IgD-negative memory B cell (primary cell): ENCODE measurements at regions not wholly inside any gene's neighbourhood (a gene's known extent, or its start where the extent isn't known, plus 50 kb on each side); places are given as distances from the start of the nearest gene placed in this dataset.

Experiments used
- H3K27ac Mint-ChIP-seq, 3 donors: one replicate each; pipeline ENCODE4 v1.8.0; 2020 to 2022; ENCODE audit warnings: mild to moderate bottlenecking in 3 of 3, mixed read lengths in 3 of 3, moderate library complexity in 1 of 3
- H3K27me3 Mint-ChIP-seq: one replicate; pipeline ENCODE4 v1.8.0; 2021; ENCODE audit warnings: mixed read lengths
- H3K36me3 Mint-ChIP-seq: one replicate; pipeline ENCODE4 v1.8.0; 2020; ENCODE audit warnings: mild to moderate bottlenecking, mixed read lengths
- H3K4me1 Mint-ChIP-seq, 3 donors: one replicate each; pipeline ENCODE4 v1.8.0; 2020 to 2022; ENCODE audit warnings: mixed read lengths in 3 of 3, mild to moderate bottlenecking in 1 of 3
- H3K4me3 Mint-ChIP-seq, 4 donors: one replicate each; pipeline ENCODE4 v1.8.0; 2020 to 2022; ENCODE audit warnings: mild to moderate bottlenecking in 4 of 4, mixed read lengths in 4 of 4, moderate library complexity in 3 of 4
- H3K9me3 Mint-ChIP-seq, 3 donors: one replicate each; pipeline ENCODE4 v1.8.0; 2020 to 2021; ENCODE audit warnings: mixed read lengths in 3 of 3, mild to moderate bottlenecking in 1 of 3

DNA sequence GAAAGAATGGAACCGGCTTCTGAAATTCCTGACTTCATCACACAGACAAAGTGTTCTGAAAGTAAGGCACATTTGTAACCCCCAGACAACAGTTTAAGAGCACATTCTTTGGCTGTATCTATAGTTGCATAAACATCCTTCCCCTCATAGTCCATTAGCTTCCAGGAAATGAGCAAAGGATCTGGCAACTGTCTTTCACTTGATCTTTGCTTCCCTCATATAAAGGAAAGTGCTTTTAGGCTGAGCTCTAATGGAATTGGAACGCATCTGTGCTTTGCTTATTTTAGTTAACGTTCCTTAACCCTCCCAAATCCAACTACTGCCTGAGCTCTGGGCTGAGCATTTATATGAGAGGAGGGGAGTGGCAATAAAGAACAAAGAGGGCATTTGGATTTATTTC lies 76.9 kb upstream of the API5 start:
- H3K4me1 Mint-ChIP-seq = no peaks in the 10 kb centered on the region
- H3K4me3 Mint-ChIP-seq = no peak overlapping the region
- H3K27ac Mint-ChIP-seq = no peak overlapping the region
- no peaks in the 10 kb centered on the region for H3K36me3 Mint-ChIP-seq
- H3K27me3 Mint-ChIP-seq = peaks cover 1% of the 10 kb centered on the region
- peaks cover 3 to 10% (median 6%) of the 10 kb centered on the region in 3 donors for H3K9me3 Mint-ChIP-seq

DNA sequence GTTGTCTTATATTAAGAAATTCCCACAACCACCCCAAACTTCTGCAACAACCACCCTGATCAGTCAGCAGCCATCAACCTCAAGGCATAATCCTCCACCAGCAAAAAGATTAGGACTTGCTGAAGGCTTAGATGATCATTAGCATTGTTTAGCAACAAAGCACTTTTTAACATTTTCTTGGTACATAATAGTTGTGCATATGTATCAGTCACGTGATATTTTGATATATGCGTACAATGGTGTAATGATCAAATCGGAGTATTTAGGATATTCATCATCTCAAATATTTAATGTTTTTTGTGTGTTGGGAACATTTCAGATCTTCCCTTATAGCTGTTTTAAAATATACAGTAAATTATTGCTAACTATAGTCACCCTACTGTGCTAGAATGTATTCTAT lies 73.5 kb upstream of the API5 start:
- no peak overlapping the region for H3K27ac Mint-ChIP-seq
- H3K4me1 Mint-ChIP-seq = no peaks in the 10 kb centered on the region
- H3K9me3 Mint-ChIP-seq = peaks cover 3 to 10% (median 6%) of the 10 kb centered on the region in 3 donors
- H3K27me3 Mint-ChIP-seq = peaks cover under 1% of the 10 kb centered on the region
- no peaks in the 10 kb centered on the region for H3K36me3 Mint-ChIP-seq
- H3K4me3 Mint-ChIP-seq = no peak overlapping the region

DNA sequence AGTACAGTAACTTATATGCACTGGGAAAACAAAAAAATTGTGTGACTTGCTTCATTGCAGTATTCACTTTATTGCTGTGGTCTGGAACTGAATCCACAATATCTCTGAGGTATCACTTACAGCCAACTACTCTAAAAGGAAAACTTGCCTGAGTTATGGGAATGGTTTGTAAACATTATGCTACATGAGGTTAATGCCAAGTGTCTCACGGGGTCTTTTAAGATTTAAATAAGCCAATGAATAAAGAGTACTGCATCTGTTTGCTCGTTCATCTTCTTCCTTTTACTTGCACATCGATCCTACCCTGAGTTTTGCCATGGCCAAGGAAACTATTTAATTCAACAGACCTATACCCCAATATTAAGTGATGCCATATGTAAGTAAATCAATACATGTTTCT lies 72.0 kb upstream of the API5 start:
- Mint-ChIP-seq H3K4me3 (no peak overlapping the region), H3K9me3 (peaks cover 3 to 10% (median 6%) of the 10 kb centered on the region in 3 donors), H3K27me3 (no peaks in the 10 kb centered on the region), H3K36me3 (no peaks in the 10 kb centered on the region), H3K4me1 (no peaks in the 10 kb centered on the region), H3K27ac (no peak overlapping the region)

DNA sequence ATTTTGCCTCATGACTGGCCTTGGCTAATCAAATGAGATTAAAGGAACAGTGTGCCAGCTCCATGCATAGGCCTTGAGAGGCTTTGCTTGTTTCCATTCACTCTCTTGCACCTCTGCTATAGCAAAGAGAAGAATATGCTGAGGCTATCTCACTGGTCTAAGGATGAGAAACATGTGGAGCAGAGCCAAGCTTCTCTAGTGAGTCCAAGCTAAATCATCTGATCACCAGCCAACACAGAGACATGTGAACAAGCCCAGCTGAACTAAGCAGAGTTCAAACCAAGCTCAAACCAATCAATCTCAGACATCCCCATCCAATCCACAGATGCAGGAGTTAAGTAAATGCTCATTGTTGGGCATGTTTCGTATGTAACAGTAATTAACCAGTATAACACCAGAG lies 69.4 kb upstream of the API5 start:
- Mint-ChIP-seq H3K4me3 (no peak overlapping the region), H3K27ac (no peak overlapping the region), H3K36me3 (no peaks in the 10 kb centered on the region), H3K4me1 (no peaks in the 10 kb centered on the region), H3K27me3 (no peaks in the 10 kb centered on the region), H3K9me3 (peaks cover 3 to 5% (median 5%) of the 10 kb centered on the region in 3 donors)

DNA sequence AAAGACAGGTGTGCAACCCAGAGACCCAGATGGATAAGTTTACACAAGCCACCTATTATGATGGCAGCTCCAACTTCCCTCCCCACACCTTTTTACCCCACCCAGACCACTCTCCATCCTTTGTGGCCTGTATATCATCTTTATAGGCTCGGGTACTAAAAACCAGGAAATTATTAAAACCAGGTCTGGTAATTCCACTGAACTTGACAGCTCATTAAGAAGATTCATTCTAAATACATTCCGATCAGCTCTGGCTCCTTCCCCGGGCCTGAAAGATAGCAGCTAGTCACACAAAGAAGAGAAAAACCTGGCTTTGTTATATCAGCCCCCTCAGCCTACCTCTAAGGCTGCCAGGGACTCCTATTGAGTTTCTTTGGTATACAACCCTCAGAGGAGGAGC lies 67.9 kb upstream of the API5 start:
- H3K27me3 Mint-ChIP-seq = no peaks in the 10 kb centered on the region
- no peaks in the 10 kb centered on the region for H3K36me3 Mint-ChIP-seq
- no peak overlapping the region for H3K4me3 Mint-ChIP-seq
- no peaks in the 10 kb centered on the region for H3K4me1 Mint-ChIP-seq
- peaks cover 0 to 3% (median 0%) of the 10 kb centered on the region in 3 donors for H3K9me3 Mint-ChIP-seq
- no peak overlapping the region for H3K27ac Mint-ChIP-seq

DNA sequence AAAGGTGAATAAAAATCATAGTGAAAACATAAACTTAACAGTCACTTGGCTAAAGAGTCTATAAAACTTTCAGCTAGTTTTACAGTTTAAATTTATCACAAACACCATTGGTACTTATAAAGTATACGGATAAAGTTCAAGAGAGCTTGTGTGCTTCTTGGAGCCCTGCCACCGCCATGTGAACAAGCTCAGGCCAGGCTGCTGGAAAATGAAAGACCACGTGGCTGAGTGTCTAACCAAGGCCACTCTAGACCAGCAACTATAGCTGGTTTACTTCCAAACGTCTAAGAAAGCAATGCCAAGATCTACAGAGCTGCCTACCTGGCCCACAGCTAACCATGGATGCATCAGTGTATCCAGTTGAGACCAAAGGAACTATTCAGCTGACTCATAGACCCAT lies 66.3 kb upstream of the API5 start:
- Mint-ChIP-seq H3K27ac (no peak overlapping the region), H3K4me3 (no peak overlapping the region), H3K4me1 (no peaks in the 10 kb centered on the region)

DNA sequence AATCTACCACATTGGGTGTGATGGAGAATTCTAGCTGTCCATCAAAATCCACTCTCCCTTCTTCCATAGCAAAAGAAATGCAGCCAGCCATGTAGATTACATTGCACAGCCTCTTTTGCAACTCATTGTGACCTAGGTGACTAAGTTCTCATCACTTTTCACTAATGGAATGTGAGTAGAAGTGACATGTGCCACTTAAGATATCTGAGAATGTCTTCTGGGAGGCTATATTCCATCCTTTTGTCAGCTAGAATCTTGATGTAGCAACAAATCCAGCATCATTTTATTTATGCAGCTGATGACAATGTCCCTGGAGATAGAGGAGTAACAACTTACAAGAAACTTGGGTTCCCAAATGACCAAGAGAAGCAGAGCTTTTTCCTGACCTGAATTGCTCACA lies 61.5 kb upstream of the API5 start:
- Mint-ChIP-seq H3K4me3 (no peak overlapping the region), H3K27me3 (peaks cover 5% of the 10 kb centered on the region), H3K9me3 (peaks cover 3 to 5% (median 4%) of the 10 kb centered on the region in 3 donors), H3K27ac (no peak overlapping the region), H3K36me3 (no peaks in the 10 kb centered on the region), H3K4me1 (no peaks in the 10 kb centered on the region)

More for the DNA sequence above, 66.3 kb upstream of the API5 start:
- peaks cover 0 to 3% (median 0%) of the 10 kb centered on the region in 3 donors for H3K9me3 Mint-ChIP-seq
- no peaks in the 10 kb centered on the region for H3K27me3 Mint-ChIP-seq
- H3K36me3 Mint-ChIP-seq = no peaks in the 10 kb centered on the region

DNA sequence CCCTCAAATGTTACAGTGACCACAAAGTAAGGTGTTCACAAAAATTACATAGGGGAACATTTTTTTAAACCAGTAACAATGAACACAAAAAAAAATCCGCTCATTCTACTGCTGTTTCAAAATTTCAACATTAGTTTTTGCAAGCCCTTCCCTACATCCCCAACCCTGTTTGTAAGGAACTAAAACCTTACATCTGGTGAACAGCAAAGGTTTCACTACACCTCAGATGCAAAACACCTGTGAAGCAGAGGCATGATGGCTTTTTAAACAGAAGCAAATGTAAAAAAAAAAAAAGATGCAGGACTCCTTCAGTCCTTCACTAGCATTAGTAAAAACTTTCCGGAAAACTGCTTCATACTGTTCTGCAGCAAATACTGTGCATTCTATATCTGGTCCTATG lies 50.0 kb upstream of the API5 start:
- no peaks in the 10 kb centered on the region for H3K4me1 Mint-ChIP-seq

More for the DNA sequence above, 50.0 kb upstream of the API5 start:
- Mint-ChIP-seq H3K27me3 (no peaks in the 10 kb centered on the region), H3K4me3 (no peak overlapping the region), H3K36me3 (no peaks in the 10 kb centered on the region), H3K27ac (no peak overlapping the region), H3K9me3 (peaks cover 4 to 23% (median 7%) of the 10 kb centered on the region in 3 donors)
